ENCODE measurements at regions not wholly inside any gene's neighbourhood (a gene's known extent, or its start where the extent isn't known, plus 50 kb on each side); places are given as distances from the start of the nearest gene placed in this dataset.

- no peak for TF ChIP-seq SP1 (IDR thresholded peaks at IDR 0.05)
- no peak for TF ChIP-seq NFRKB (IDR thresholded peaks at IDR 0.05)
- no peak for TF ChIP-seq BHLHE40 (IDR thresholded peaks at IDR 0.05; ENCODE audit: borderline replicate concordance)
- no peak for TF ChIP-seq SUZ12 (IDR thresholded peaks at IDR 0.05)
- TF ChIP-seq LEF1 (IDR thresholded peaks at IDR 0.05; ENCODE audit: borderline replicate concordance), result no peak
- TF ChIP-seq FOXA1 (IDR thresholded peaks at IDR 0.05), result no peak
- no peak for TF ChIP-seq ARNT (IDR thresholded peaks at IDR 0.05)
- TF ChIP-seq CTBP1 (IDR thresholded peaks at IDR 0.05; ENCODE audit: borderline replicate concordance), result no peak
- TF ChIP-seq ZNF384 (IDR thresholded peaks at IDR 0.05), result no peak
- no peak for TF ChIP-seq FOXK2 (IDR thresholded peaks at IDR 0.05)
- TF ChIP-seq TARDBP (IDR thresholded peaks at IDR 0.05), result no peak
- no peak for TF ChIP-seq PKNOX1 (IDR thresholded peaks at IDR 0.05)
- no peak for TF ChIP-seq HDGF (IDR thresholded peaks at IDR 0.05; ENCODE audit: borderline replicate concordance)
- no peak for TF ChIP-seq FOXM1 (IDR thresholded peaks at IDR 0.05; ENCODE audit: borderline replicate concordance)
These were observed 82.6 kb upstream of the HNMT start for GRCh38 chr2:137881711-137882110.
